ENCODE measurements at regions not wholly inside any gene's neighbourhood (a gene's known extent, or its start where the extent isn't known, plus 50 kb on each side); places are given as distances from the start of the nearest gene placed in this dataset.

DNA sequence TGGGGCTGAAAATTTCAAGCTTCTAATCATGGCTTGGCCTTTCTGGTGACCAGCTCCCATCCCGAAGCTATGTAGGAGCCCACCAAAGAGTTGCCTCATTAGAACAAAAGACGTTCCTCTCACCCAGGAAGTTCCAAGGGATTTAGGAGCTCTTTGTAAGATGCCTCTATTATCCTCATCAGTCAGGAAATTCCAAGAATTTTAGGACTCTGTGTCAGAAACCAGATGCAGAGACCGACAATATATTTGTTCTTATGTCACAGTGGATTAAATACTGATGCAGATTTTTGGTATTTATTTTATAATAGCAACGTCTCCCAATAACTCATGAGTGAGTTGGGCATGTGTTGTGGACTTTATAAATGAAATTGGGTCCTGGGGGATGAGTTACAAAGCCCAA, 91.8 kb upstream of the SKOR2 start:
- Histone ChIP-seq H3K14ac (replicated peaks; ENCODE audit: low read depth, low read length) (no peak overlapping the region), H3K56ac (ENCODE audit: extremely low read depth, insufficient read depth, low read length) (no peak overlapping the region), H3K79me1 (ENCODE audit: low read depth in 1 of 2, low read length in 2 of 2) (no peaks in the 10 kb centered on the region), H3K23ac (ENCODE audit: low read depth, low read length) (no peak overlapping the region), H3K4me2 (ENCODE audit: low read depth, low read length) (no peak overlapping the region), H3K36me3 (ENCODE audit: control insufficient read depth, insufficient read depth, low read length) (no peaks in the 10 kb centered on the region), H2BK120ac (ENCODE audit: low read depth, low read length) (no peak overlapping the region), H2BK5ac (ENCODE audit: low read depth, low read length, poor library complexity, severe bottlenecking) (no peak overlapping the region), H3K9me1 (ENCODE audit: insufficient read depth, low read length) (no peaks in the 10 kb centered on the region), H2AFZ (replicated peaks; ENCODE audit: low read length, poor library complexity) (no peak overlapping the region), H4K91ac (ENCODE audit: insufficient read depth, low read depth, low read length) (no peak overlapping the region), H3K4me3 (ENCODE audit: insufficient read depth, low read depth, low read length) (no peak overlapping the region), H3K4me1 (ENCODE audit: control insufficient read depth, insufficient read depth, low read length) (no peaks in the 10 kb centered on the region), H2BK15ac (ENCODE audit: low read depth, low read length) (no peak overlapping the region), H2AK5ac (ENCODE audit: low read depth, low read length) (no peak overlapping the region), H3K27ac (ENCODE audit: insufficient read depth, low read length) (no peak overlapping the region), H3K4ac (ENCODE audit: low read depth, low read length) (no peak overlapping the region), H3K9ac (ENCODE audit: low read depth, low read length) (no peak overlapping the region), H2AK9ac (replicated peaks; ENCODE audit: low read depth, low read length, poor library complexity) (no peak overlapping the region), H3K18ac (ENCODE audit: low read depth, low read length) (no peak overlapping the region), H3K9me3 (ENCODE audit: control insufficient read depth, insufficient read depth, low read length) (no peaks in the 10 kb centered on the region; the same call in 1 of the 2 replicates), H4K8ac (ENCODE audit: low read depth in 2 of 2, low read length in 2 of 2) (no peak overlapping the region), H2BK20ac (ENCODE audit: low read depth, low read length) (no peak overlapping the region), H4K5ac (ENCODE audit: low read depth, low read length) (no peak overlapping the region), H3K27me3 (ENCODE audit: control insufficient read depth, insufficient read depth, low read length) (no peaks in the 10 kb centered on the region), H4K20me1 (ENCODE audit: insufficient read depth, low read length) (no peaks in the 10 kb centered on the region)
- in situ Hi-C loops (cut with MboI; ENCODE audit: low sequenced_read_pairs) = no loop called here
- BruUV-seq (replicated peaks) = no TSS peak
- ATAC-seq (ENCODE audit: low read depth) (no peak), DNase-seq (no peak)
- dilution Hi-C loops (cut with HindIII; ENCODE audit: low sequenced_read_pairs, unreplicated experiment) = no loop called here
- no peak for TF ChIP-seq SMC3 (IDR thresholded peaks at IDR 0.05; ENCODE audit: low read depth, low read length)
- no peak for TF ChIP-seq POLR2A (IDR thresholded peaks at IDR 0.05; ENCODE audit: low read depth, low read length)
- no peak for TF ChIP-seq RCOR1 (IDR thresholded peaks at IDR 0.05; ENCODE audit: insufficient replicate concordance, low read length)
- TF ChIP-seq RFX5 (IDR thresholded peaks at IDR 0.05; ENCODE audit: low read depth, low read length) = no peak
- TF ChIP-seq CEBPB (IDR thresholded peaks at IDR 0.05; ENCODE audit: low read depth, low read length) = no peak
- TF ChIP-seq, protein P1, sequence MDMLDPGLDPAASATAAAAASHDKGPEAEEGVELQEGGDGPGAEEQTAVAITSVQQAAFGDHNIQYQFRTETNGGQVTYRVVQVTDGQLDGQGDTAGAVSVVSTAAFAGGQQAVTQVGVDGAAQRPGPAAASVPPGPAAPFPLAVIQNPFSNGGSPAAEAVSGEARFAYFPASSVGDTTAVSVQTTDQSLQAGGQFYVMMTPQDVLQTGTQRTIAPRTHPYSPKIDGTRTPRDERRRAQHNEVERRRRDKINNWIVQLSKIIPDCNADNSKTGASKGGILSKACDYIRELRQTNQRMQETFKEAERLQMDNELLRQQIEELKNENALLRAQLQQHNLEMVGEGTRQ (IDR thresholded peaks at IDR 0.05; ENCODE audit: low read depth, low read length) = no peak
- TF ChIP-seq NFE2L2 (IDR thresholded peaks at IDR 0.05; ENCODE audit: low read depth, low read length) = no peak
- TF ChIP-seq ELK1 (IDR thresholded peaks at IDR 0.05; ENCODE audit: borderline replicate concordance, low read depth, low read length) = no peak
- ChIA-PET CTCF (no interaction called here), POLR2A (ENCODE audit: unreplicated experiment) (no interaction called here)
- intact Hi-C loops (cut with micrococcal nuclease) = no loop called here
- no CpG with 5 or more reads among the region's 4 CpGs for WGBS, 2 experiments (ENCODE audit: extremely low coverage in 2 of 2, insufficient read length in 1 of 2)
